ENCODE measurements at regions not wholly inside any gene's neighbourhood (a gene's known extent, or its start where the extent isn't known, plus 50 kb on each side); places are given as distances from the start of the nearest gene placed in this dataset.
"Not testable (repeated sequence)": the region's sequence is repeated elsewhere in the genome, so short reads cannot be mapped to it uniquely, and the experiment has no call there.

DNA sequence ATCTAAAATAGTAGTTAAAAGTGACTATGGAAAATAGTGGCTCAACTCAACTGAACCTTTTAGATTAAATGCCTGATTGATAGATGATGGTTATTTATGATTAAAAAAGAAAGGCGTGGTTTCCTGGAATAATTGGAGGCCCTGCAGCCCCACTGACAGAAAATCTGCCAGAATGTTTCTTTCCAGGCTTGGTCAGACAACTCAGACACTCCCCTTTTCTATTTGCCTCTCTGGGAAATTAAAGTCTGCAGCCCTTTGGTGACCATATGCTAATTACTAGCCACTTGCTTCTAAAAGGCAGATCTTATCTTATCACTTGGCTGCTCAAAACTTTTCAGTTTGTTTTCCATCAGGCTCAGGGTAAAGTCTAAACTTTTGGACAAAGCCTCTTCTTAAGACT, 506.0 kb downstream of the TMEM114 start:
- in situ Hi-C loops (cut with MboI; ENCODE audit: low sequenced_read_pairs, unreplicated experiment), result loop anchor here (25.0 kb wide), 1 partner anchor 97 kb away; no protein-coding TSS in a partner anchor
- no peak for DNase-seq (ENCODE audit: low spot score)

DNA sequence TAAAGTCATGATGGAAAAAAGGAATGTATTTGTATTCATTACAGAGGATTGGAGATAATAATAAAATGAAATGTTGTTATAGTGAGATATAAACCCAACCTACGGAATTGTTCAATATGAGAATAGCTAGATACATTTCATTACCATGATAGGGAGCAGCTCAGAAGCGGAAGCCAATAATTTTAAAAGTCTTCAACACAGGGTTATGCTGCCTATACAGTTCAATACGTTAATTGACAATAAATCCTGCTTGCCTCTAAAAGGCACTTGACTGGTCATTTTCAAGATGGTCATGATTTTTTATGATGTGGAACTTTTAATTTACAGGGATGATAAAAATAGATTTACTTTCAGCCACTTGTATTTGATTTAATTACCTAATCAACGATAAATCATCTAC, 506.8 kb downstream of the TMEM114 start:
- TF ChIP-seq CTCF (IDR thresholded peaks at IDR 0.05; ENCODE audit: borderline replicate concordance, control extremely low read depth, extremely low read depth, insufficient read depth, missing control alignments), result no peak
- in situ Hi-C loops (cut with MboI; ENCODE audit: low sequenced_read_pairs, unreplicated experiment), result loop anchor here (25.0 kb wide), 1 partner anchor 96 kb away; no protein-coding TSS in a partner anchor
- no peak for DNase-seq (ENCODE audit: low spot score)

More for the DNA sequence above, 506.0 kb downstream of the TMEM114 start:
- TF ChIP-seq CTCF (IDR thresholded peaks at IDR 0.05; ENCODE audit: borderline replicate concordance, control extremely low read depth, extremely low read depth, insufficient read depth, missing control alignments), result no peak

- in situ Hi-C loops (cut with MboI; ENCODE audit: low sequenced_read_pairs, unreplicated experiment), result loop anchor here (25.0 kb wide), 1 partner anchor 94 kb away; no protein-coding TSS in a partner anchor
- no peak for TF ChIP-seq CTCF (IDR thresholded peaks at IDR 0.05; ENCODE audit: borderline replicate concordance, control extremely low read depth, extremely low read depth, insufficient read depth, missing control alignments)
- no peak for DNase-seq (ENCODE audit: low spot score)
Observed at GRCh38 chr16:8080817-8081216, 509.5 kb downstream of the TMEM114 start.

DNA sequence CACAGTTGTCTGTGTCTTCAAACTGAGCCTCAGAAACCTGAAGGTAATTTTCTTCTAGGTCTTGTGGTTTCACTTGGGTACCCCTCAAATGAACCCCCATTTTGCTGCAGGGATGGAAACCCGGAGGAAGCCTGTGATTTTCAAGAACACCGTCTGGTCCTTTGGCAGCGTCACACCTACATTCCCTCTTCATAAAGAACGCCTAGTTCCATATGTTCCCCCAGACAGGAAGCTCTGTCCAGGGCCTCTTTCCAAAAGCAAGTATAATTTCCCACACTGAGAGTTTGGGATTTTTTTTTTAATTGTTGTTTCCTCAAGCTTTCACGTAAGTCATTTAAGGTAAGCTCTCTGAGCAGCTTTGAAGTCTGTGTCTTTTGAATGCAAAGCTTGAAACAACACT, 515.0 kb downstream of the TMEM114 start:
- no peak for TF ChIP-seq CTCF (IDR thresholded peaks at IDR 0.05; ENCODE audit: borderline replicate concordance, control extremely low read depth, extremely low read depth, insufficient read depth, missing control alignments)
- DNase-seq (ENCODE audit: low spot score), result no peak
- in situ Hi-C loops (cut with MboI; ENCODE audit: low sequenced_read_pairs, unreplicated experiment), result loop anchor here (25.0 kb wide), 1 partner anchor 88 kb away; no protein-coding TSS in a partner anchor

GRCh38 chr16:8070506-8070905, 519.8 kb downstream of the TMEM114 start:
- no peak for DNase-seq (ENCODE audit: low spot score)
- TF ChIP-seq CTCF (IDR thresholded peaks at IDR 0.05; ENCODE audit: borderline replicate concordance, control extremely low read depth, extremely low read depth, insufficient read depth, missing control alignments), result no peak
- in situ Hi-C loops (cut with MboI; ENCODE audit: low sequenced_read_pairs, unreplicated experiment), result no loop called here

GRCh38 chr16:8068225-8068624, 522.1 kb downstream of the TMEM114 start:
- DNase-seq (ENCODE audit: low spot score); in situ Hi-C loops (cut with MboI; ENCODE audit: low sequenced_read_pairs, unreplicated experiment): not testable (repeated sequence)

DNA sequence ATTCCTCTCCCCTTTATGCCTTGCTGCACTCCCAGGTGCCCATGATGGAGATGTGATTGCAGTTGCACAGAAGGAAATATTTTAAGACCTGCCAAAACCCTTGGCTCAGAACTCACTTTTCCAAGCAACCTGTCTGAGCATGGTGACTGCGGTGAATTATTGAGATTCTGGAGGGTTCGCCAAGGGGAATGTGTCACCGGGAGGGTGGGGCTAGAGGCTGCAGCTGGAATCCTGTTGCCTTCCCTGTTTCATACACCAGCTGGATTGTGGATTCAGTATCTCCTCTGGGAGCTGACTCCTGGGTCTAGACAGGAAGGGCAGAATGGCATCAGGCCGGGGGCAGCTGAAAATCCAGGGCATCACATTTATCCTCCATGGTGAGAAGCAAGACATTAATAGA, 527.2 kb downstream of the TMEM114 start:
- TF ChIP-seq CTCF (IDR thresholded peaks at IDR 0.05; ENCODE audit: borderline replicate concordance, control extremely low read depth, extremely low read depth, insufficient read depth, missing control alignments), result no peak
- in situ Hi-C loops (cut with MboI; ENCODE audit: low sequenced_read_pairs, unreplicated experiment), result no loop called here
- DNase-seq (ENCODE audit: low spot score), result no peak
